GM10248 (cell line): ENCODE measurements at regions not wholly inside any gene's neighbourhood (a gene's known extent, or its start where the extent isn't known, plus 50 kb on each side); places are given as distances from the start of the nearest gene placed in this dataset.
A peak's percentile ranks its signal among the peaks of the same experiment; 100 is the strongest.
"Not testable (repeated sequence)": the region's sequence is repeated elsewhere in the genome, so short reads cannot be mapped to it uniquely, and the experiment has no call there.

ENCODE experiments used
- CTCF ChIA-PET: fragments of 300-600 bp; sonication (Branson Sonifier 250); formaldehyde crosslinking; extraction: SDS; loops from one replicate; lab custom pipeline; 2021; ENCODE audit warnings: antibody characterized with exemption; lab: Yijun Ruan, JAX
- POLR2A ChIA-PET: fragments of 350-650 bp; sonication (Branson Sonifier 250); formaldehyde crosslinking; extraction: SDS; loops from one replicate; lab custom pipeline; 2020; ENCODE audit warnings: antibody characterized with exemption; lab: Yijun Ruan, JAX
- DNase-seq: peaks from one replicate; pipeline ENCODE4 v3.0.0; 2012; ENCODE audit errors: extremely low spot score
- TF ChIP-seq, protein P1 (sequence below): IDR thresholded peaks from 2 replicates; pipeline ENCODE4 v1.5.1; 2012; ENCODE audit warnings: mild to moderate bottlenecking, low read depth; ENCODE audit errors: extremely low read depth, missing control alignments, control extremely low read depth

DNA sequence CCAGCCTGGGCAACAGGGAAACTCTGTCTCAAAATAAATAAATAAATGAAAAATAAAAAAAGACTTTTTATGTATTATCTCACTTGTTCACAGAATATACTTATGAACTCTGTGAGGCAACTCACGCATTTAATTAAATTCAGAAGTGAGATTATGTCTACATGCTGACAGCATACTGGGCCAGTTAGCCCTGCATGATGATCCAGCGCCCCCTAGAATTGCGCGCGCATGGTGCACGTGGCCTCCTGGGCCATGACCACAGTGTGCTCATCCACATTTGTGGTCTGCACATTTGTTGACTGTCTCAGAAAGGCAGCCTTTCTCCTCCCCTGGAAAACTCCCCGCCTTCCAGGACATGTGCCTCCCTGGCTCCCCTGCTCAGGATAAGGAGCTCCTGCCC is 64.8 kb upstream of the METTL9 start:
- TF ChIP-seq, protein P1, sequence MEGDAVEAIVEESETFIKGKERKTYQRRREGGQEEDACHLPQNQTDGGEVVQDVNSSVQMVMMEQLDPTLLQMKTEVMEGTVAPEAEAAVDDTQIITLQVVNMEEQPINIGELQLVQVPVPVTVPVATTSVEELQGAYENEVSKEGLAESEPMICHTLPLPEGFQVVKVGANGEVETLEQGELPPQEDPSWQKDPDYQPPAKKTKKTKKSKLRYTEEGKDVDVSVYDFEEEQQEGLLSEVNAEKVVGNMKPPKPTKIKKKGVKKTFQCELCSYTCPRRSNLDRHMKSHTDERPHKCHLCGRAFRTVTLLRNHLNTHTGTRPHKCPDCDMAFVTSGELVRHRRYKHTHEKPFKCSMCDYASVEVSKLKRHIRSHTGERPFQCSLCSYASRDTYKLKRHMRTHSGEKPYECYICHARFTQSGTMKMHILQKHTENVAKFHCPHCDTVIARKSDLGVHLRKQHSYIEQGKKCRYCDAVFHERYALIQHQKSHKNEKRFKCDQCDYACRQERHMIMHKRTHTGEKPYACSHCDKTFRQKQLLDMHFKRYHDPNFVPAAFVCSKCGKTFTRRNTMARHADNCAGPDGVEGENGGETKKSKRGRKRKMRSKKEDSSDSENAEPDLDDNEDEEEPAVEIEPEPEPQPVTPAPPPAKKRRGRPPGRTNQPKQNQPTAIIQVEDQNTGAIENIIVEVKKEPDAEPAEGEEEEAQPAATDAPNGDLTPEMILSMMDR, result peak; percentile 1
- DNase-seq, POLR2A ChIA-PET, CTCF ChIA-PET: not testable (repeated sequence)

DNA sequence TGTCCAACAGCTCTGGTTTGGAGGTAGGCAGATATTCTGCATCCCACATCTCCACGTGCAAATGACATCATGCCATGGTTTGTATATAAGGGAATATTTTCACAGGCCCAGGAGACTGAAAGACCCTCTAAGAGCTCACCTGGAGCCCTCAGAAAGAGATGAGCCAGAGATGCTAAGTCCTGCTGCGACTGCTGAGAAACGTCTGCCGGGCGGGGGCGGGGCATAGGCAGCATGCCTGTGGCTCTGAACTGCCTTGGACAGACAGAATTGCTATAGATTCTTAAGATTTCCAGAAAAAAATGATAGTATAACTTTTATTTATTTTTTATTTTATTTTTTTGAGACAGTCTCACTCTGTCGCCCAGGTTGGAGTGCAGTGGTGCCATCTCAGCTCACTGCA is 64.2 kb upstream of the METTL9 start:
- POLR2A ChIA-PET, DNase-seq, CTCF ChIA-PET: not testable (repeated sequence)

DNA sequence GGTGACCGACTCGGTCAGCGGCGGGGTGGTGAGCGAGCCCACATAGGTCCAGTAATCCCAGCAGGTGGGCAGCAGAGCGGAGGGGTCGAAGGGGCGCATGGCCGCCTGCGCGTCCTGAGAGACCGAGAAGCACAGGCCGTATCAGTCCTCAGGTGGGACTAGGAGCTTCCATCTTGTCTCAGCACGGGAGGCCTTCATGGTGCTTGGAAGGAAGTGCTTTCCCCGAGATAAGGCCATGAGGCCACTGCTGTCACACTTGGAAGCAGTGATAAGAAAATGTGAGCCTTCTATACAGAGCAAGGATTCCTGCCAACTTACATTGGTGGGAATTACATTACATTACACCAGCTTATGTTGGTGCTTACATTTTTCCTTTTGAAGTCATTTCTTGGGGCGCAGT is 62.6 kb upstream of the METTL9 start:
- DNase-seq, POLR2A ChIA-PET: not testable (repeated sequence)
- CTCF ChIA-PET, result interaction anchor here (1.6 kb wide), 1 partner anchor 11 kb away, joined by 3 read pairs; no protein-coding TSS in a partner anchor

DNA sequence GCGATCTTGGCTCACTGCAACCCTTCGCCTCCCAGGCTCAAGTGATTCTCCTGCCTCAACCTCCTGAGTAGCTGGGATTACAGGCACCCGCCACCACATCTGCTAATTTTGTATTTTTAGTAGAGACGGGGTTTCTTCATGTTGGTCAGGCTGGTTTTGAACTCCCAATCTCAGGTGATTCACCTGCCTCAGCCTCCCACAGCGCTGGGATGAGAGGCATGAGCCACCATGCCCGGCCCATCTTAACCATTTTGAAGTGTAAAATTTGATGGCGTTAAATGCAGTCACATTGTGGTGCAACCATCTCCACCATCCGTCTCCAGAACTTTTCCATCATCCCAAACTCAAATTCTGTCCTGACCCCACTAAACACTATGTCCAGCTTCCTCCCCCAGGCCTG is 61.8 kb upstream of the METTL9 start:
- DNase-seq, POLR2A ChIA-PET: not testable (repeated sequence)
- CTCF ChIA-PET, result interaction anchor here (1.6 kb wide), 1 partner anchor 12 kb away, joined by 3 read pairs; no protein-coding TSS in a partner anchor

DNA sequence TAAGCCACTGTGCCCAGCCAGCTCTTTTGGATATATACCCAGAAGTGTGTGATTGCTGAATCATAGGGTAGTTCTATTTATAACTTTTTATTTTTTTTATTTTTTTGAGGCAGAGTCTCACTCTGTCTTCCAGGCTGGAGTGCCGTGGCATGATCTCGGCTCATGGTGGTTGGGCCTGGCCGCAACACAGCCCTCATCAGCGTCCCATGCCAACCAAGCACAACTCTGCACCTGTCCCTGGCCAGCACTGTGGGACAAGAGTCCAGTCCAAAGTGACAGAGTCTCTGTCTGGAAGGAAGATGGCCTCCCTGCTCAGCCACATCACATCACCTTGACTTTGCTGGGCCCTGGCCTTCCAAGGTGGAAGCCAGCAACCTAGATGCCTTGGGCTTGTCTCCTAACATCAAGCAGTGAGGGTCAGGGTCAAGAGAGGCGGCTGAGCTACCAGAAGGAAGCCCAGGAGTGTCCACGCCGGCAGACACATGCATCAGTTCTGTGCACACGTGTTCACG is 60.2 kb upstream of the METTL9 start:
- POLR2A ChIA-PET, CTCF ChIA-PET, DNase-seq: not testable (repeated sequence)

DNA sequence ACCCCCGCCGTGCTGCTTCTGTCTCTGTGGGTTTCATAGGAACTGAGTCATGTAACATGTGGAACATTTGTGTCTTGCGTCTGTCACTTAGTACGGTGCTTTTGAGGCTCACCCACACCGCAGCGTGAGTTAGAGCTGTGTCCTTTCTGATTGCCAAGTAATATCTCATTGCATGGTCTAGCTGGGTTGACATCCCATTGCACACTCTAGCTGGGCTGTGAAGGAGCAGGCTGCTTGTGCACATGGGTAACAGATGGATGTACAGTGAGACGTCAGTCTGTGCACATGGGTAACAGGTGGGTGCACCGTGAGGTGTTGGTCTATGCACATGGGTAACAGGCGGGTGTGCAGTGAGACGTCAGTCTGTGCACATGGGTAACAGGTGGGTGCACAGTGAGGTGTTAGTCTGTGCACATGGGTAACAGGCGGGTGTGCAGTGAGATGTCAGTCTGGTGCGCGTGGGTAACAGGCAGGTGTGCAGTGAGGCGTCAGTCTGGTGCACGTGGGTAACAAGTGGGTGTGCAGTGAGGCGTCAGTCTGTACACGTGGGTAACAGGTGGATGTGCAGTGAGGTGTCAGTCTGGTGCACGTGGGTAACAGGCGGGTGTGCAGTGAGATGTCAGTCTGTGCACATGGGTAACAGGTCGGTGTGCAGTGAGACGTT is 58.5 kb upstream of the METTL9 start:
- POLR2A ChIA-PET, CTCF ChIA-PET, DNase-seq: not testable (repeated sequence)

DNA sequence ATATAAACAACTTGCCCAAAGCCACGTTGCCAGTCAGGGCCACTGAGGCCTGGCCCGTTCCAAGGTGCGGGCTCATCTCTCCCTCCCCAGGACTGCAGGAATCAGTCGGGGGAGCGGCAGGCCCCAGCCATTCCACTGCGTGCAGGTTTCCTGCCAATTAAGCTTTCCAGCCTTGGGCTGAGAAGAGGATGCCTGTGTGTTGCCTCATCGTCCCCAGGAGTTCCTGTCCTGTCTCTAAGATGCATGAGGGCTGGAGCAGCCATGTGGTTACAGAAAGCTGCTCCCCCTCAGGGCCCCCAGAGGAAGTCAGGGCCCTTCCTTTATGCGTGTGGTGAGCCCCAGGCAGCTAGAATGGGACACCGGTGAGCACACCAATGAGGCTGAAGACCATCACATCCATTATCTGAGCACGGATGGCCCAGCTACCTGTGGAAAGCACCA is 57.7 kb upstream of the METTL9 start:
- DNase-seq, POLR2A ChIA-PET, CTCF ChIA-PET: not testable (repeated sequence)

DNA sequence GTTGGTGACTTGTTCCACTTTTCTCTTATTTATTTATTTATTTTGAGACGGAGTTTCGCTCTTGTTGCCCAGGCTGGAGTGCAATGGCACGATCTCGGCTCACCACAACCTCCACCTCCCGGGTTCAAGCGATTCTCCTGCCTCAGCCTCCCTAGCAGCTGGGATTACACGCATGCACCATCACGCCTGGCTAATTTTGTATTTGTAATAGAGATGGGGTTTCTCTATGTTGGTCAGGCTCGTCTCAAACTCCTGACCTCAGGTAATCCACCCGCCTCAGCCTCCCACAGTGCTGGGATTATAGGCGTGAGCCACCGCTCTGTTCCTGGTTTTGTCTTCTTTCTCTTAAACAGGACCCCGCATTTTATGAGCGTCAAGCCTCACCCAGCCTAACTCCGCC is 57.3 kb upstream of the METTL9 start:
- DNase-seq, POLR2A ChIA-PET, CTCF ChIA-PET: not testable (repeated sequence)

DNA sequence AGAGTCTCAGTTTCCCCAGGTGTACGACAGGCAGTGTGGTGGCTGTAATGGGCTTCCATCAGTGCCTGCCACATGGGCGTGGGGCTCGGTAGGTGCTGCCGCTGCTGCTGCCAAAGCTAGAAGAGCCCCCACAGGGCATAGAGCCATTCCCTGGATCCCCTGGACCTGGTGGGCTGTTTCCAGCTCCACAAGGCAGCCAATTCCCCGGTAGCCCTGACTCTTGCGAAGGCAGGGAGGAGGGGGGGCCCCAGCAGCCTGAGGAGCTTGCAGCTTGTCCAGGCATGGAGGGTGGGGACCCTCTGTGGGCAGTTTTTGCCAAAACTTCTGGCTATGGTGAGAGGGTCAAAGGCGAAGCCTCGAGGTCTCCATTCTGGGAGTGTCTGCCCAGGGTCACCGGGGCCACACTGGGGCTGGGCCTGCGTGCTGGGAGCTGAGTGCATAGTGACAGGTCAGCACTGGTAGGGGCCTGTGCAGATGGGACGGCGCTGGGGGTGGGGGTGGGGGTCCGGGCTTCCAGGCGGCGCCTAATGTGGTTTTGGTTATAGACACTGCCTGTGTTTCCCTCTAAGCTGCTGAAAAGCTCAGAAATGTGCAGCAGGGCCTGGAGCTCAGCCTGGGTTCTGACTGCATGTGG is 56.8 kb upstream of the METTL9 start:
- POLR2A ChIA-PET, DNase-seq, CTCF ChIA-PET: not testable (repeated sequence)

DNA sequence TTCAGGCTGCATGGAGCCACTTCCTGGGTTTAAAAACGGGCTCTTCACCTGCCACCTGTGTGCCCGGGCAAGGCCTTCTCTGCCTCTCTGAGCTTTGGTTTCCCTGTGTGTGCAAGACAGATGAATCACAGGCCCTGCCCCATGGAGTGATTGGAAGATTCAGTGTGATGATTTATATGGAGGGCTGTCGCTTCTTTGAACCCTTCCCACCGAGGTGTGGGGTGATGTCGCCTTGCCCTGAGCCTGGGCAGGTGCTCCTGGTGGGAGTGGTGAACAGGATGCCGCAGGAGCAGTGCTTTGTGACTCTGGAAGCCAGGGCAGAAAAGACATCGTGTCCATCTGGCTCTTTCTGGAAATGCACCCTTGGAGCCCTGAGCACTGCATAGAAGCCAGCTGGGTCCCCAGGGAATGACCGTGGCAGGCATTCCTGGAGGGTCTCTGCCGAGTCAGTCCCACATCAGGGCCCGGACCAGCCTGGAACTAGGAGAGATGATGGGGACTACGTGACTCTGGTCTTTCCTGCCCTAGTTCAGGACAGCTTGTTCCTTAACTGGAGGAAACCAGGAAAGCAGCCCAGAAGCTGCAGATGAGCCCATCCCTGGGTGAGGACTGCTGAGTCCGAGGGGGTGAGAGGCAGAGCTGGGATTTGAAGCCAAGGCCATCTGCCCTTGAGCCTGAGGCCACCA is 56.1 kb upstream of the METTL9 start:
- CTCF ChIA-PET, POLR2A ChIA-PET, DNase-seq: not testable (repeated sequence)

DNA sequence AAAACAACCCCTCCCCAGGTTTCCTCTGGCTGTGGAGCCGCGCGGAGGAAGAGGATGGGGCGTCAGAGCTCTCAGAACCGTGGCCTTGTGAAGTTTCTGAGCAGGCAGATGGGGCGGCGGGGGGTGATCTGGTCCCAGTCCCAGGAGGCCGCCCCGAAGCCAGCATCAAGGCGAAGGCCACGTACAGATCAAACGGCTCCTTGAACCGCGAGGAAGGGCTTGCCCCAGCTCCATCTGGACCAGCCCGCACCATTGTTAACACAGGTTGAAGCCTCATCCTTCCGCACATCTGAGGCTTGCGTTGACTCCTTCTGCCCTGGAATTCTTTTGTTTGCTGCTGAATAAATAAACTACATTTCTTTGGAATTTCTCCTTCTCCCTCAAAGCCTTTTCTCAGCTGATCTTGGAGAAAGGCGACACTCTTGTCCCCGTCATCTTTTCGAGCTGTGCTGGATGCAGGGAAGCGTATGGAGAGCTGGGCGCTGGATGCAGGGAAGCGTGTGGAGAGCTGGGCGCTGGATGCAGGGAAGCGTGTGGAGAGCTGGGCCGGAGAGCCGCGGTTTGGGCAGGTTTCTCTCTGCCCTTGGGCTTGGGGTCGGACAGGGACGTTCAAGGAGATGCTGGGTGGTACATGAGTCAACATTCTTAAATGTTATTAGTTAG is 53.6 kb upstream of the METTL9 start:
- DNase-seq, CTCF ChIA-PET, POLR2A ChIA-PET: not testable (repeated sequence)

DNA sequence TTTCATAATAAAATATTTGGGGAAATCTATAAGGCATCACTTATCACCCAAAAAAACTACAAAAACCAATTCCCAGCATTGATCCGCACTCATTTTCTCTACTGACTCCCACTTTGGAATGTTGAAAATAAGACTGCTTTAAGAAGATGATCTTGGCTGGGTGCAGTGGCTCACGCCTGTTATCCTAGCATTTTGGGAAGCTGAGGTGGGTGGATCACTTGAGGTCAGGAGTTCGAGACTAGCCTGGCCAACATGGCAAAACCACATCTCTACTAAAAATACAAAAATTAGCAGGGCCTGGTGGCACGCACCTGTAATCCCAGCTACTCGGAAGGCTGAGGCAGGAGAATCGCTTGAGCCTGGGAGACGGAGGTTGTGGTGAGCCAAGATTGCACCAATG is 50.0 kb upstream of the METTL9 start:
- CTCF ChIA-PET, DNase-seq, POLR2A ChIA-PET: not testable (repeated sequence)
